Spleen (tissue), 11 donors: ENCODE measurements at regions not wholly inside any gene's neighbourhood (a gene's known extent, or its start where the extent isn't known, plus 50 kb on each side); places are given as distances from the start of the nearest gene placed in this dataset.

Experiments
- DNase-seq: peaks from one replicate; pipeline ENCODE4 v3.0.0-alpha.2; 2020
- H3K27ac ChIP-seq, 8 donors: fragments of 200-600 bp; sonication (generic) in 7 of 8; 1 replicate in 4 of 8; 2 replicates in 4 of 8; pipeline versions ENCODE4 v1.5.0 to v1.8.0; 2016 to 2021; ENCODE audit warnings: inconsistent platforms in 4 of 8, mild to moderate bottlenecking in 4 of 8, moderate library complexity in 1 of 8
- H3K27me3 ChIP-seq, 7 donors: fragments of 200-600 bp; sonication (generic) in 6 of 7; replicated peaks in 1 of 7; 1 replicate in 4 of 7; 2 replicates in 3 of 7; pipeline versions ENCODE4 v1.5.0 to v1.8.0; 2016 to 2021; ENCODE audit warnings: inconsistent platforms in 3 of 7, mild to moderate bottlenecking in 1 of 7
- H3K36me3 ChIP-seq, 6 donors: fragments of 200-600 bp; sonication (generic) in 5 of 6; 1 replicate in 4 of 6; 2 replicates in 2 of 6; pipeline versions ENCODE4 v1.5.0 to v1.8.0; 2016 to 2021; ENCODE audit warnings: inconsistent platforms in 2 of 6
- H3K4me1 ChIP-seq, 6 donors: fragments of 200-600 bp; sonication (generic) in 5 of 6; 1 replicate in 3 of 6; 2 replicates in 3 of 6; pipeline versions ENCODE4 v1.5.0 to v1.8.0; 2016 to 2021; ENCODE audit warnings: inconsistent platforms in 3 of 6
- H3K4me3 ChIP-seq, 8 donors: fragments of 200-600 bp; sonication (generic) in 7 of 8; 1 replicate in 4 of 8; 2 replicates in 4 of 8; pipeline versions ENCODE4 v1.5.0 to v1.8.0; 2016 to 2021; ENCODE audit warnings: inconsistent platforms in 4 of 8, mild to moderate bottlenecking in 4 of 8, moderate library complexity in 2 of 8
- H3K9me3 ChIP-seq, 8 donors: fragments of 200-600 bp; sonication (generic) in 7 of 8; 1 replicate in 4 of 8; 2 replicates in 4 of 8; pipeline versions ENCODE4 v1.5.0 to v1.8.0; 2016 to 2021; ENCODE audit warnings: inconsistent platforms in 4 of 8
- POLR2A ChIP-seq, 3 donors: fragments of 450-650 bp; IDR thresholded peaks; one replicate each; pipeline ENCODE4 v1.5.1; 2017; ENCODE audit warnings: antibody characterized with exemption in 3 of 3, mild to moderate bottlenecking in 1 of 3
- POLR2AphosphoS5 ChIP-seq, 3 donors: sonication (generic); formaldehyde crosslinking; IDR thresholded peaks; one replicate each; pipeline ENCODE4 v1.5.1; 2017; ENCODE audit warnings: antibody characterized with exemption in 3 of 3
- WGBS, 5 donors: extraction: QIAGEN DNeasy Blood & Tissue Kit in 3 of 5; methylation state at CpG; one replicate each; pipeline versions ENCODE4 v1.1.5 to v1.1.7; 2013 to 2018; 5-methylcytosine and 5-hydroxymethylcytosine counted together
- intact Hi-C: fragments of 100-400 bp; cut with DNase I; formaldehyde crosslinking; loops from one replicate; pipeline ENCODE4 v1.15.0; 2023; ENCODE audit warnings: low total_unique reads
- TF ChIP-seq, protein P1 (sequence below), 11 experiments: fragments of 200-600 bp in 7 of 11; fragments of 450-650 bp in 4 of 11; sonication (generic) in 4 of 11; IDR thresholded peaks in 8 of 11; conservative IDR thresholded peaks in 3 of 11; 1 replicate in 7 of 11; 2 replicates in 4 of 11; pipeline versions ENCODE4 v1.4.0 to v1.8.0; 2016 to 2021; ENCODE audit warnings: antibody characterized with exemption in 11 of 11, inconsistent platforms in 4 of 11, mild to moderate bottlenecking in 1 of 11
- donor health status: healthy with polysubstance abuse.
- donor health status: DM: no; HTN: no; CAD: no; lungs with moderate emphysema.
- donor health status: DM: no; HTN: no; CAD: no.
- donor health status: Bipolar disorder and iron deficiency.
- donor health status: healthy.
- donor health status: DM: no; HTN: no; CAD: no.
- donor health status: DM: yes; HTN: yes; CAD: no.

DNA sequence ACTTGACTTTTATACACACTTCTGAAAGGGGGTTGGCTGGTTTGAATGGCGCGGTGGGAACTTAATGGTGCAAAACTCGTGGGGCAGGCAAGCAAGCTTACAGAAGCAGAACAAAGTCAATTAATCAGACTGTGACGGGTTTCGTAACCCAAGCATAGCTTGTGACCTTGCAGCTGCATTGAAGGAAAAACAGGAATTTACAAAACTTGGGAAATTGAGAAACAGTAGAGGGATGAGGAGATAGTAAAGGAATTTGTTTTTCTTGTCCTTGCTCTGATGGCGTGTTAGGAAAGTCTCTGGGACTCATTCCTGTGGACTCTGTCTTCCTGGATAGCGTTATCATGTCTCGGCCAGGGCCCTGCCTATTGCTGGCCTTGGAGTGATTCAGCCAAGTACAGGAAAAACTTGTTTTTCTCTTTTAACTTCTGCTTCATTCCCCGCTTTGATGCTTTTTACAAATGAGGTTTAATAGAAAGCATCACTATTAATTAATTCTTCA, 220.0 kb upstream of the KCND2 start:
- no peak for DNase-seq
- intact Hi-C loops: no loop called here
- Histone ChIP-seq H3K4me1 (no peaks in the 10 kb centered on the region), H3K36me3 (no peaks in the 10 kb centered on the region), H3K9me3 (peaks cover 0 to 27% (median 3%) of the 10 kb centered on the region in 8 donors), H3K27ac (no peak overlapping the region), H3K4me3 (no peak overlapping the region), H3K27me3 (no peaks in the 10 kb centered on the region)
- WGBS, 5 donors: 57 to 66% (median 62%) methylated on average over 9 of the region's 9 CpGs
- TF ChIP-seq POLR2A (IDR thresholded peaks at IDR 0.05) (no peak), POLR2AphosphoS5 (IDR thresholded peaks at IDR 0.05) (no peak)
- TF ChIP-seq, protein P1, sequence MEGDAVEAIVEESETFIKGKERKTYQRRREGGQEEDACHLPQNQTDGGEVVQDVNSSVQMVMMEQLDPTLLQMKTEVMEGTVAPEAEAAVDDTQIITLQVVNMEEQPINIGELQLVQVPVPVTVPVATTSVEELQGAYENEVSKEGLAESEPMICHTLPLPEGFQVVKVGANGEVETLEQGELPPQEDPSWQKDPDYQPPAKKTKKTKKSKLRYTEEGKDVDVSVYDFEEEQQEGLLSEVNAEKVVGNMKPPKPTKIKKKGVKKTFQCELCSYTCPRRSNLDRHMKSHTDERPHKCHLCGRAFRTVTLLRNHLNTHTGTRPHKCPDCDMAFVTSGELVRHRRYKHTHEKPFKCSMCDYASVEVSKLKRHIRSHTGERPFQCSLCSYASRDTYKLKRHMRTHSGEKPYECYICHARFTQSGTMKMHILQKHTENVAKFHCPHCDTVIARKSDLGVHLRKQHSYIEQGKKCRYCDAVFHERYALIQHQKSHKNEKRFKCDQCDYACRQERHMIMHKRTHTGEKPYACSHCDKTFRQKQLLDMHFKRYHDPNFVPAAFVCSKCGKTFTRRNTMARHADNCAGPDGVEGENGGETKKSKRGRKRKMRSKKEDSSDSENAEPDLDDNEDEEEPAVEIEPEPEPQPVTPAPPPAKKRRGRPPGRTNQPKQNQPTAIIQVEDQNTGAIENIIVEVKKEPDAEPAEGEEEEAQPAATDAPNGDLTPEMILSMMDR (IDR thresholded peaks at IDR 0.05 in 8 of 11, conservative IDR thresholded peaks at IDR 0.05 in 3 of 11): no peak

DNA sequence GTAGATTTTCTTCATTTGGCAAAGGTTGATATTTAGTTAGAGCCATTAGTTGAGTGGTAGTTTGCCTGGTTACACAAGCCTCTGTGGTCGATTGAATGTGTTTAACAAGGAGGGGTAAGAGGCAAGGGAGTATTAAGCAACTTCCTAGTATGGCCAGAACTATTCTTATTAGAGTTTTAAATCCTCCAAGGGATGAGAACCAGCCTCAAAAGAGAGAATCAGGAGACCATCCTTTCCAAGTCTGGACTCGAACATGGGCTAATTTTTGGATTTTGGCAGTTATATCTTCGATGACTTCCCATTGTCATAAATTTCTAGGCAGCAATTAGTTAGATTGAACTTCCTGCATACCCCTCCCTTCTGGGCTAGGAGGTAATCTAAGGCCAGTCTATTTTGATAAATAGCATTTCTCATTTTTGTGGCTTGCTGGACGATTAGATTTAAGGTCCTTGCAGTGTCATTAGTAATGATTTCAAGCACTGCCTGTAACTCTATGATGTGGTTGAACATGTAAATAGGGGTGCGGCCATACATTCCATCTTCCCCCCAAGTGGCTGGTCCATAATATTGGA, 219.5 kb upstream of the KCND2 start:
- WGBS, 5 donors: 38 to 47% (median 40%) methylated on average over 5 of the region's 5 CpGs
- peaks cover 0 to 27% (median 3%) of the 10 kb centered on the region in 8 donors for H3K9me3 ChIP-seq
- no peak overlapping the region for H3K27ac ChIP-seq
- TF ChIP-seq, protein P1 (IDR thresholded peaks at IDR 0.05 in 8 of 11, conservative IDR thresholded peaks at IDR 0.05 in 3 of 11): no peak
- no peak for TF ChIP-seq POLR2A (IDR thresholded peaks at IDR 0.05)
- no peak for TF ChIP-seq POLR2AphosphoS5 (IDR thresholded peaks at IDR 0.05)
- no peaks in the 10 kb centered on the region for H3K27me3 ChIP-seq
- intact Hi-C loops: no loop called here
- H3K4me3 ChIP-seq: no peak overlapping the region
- no peaks in the 10 kb centered on the region for H3K4me1 ChIP-seq
- no peak for DNase-seq
- H3K36me3 ChIP-seq: no peaks in the 10 kb centered on the region

DNA sequence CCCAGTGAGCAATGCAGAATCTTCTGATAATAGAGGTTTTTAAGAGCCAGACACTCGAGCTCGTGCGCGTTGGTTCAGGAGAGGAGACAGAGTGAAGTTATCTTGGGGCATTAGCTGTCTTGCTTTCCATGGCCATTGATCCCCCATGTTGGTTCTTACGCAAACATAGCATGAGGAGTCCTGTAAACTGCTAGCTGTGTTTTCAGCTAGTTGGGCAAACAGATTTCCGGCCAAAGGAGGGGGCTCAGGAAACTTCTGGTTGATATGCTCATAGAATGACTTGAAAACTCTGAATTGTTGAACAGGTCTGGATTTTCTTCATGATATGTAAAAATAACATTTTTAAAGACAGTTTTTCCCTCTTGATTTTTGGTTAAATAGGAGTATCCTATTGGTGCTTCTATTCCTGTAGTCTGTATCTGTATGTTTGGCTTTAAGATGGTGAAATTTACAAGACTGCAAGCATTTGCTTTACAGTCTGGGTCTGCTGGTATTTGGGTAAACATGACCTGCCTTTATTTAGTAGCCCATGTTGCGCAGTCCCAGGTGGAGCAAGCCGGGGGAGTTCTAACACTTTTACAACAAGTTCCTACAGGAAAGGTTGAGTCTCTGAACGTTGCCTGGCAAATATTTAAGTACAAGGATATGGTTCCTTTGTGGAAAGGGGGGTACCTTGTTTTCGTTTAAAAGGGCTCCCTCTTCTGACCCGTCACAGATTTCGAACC, 218.4 kb upstream of the KCND2 start:
- 84 to 89% (median 87%) methylated on average over 12 of the region's 12 CpGs for WGBS, 5 donors
- Histone ChIP-seq H3K4me1 (no peaks in the 10 kb centered on the region), H3K27ac (no peak overlapping the region), H3K27me3 (no peaks in the 10 kb centered on the region), H3K36me3 (no peaks in the 10 kb centered on the region), H3K4me3 (no peak overlapping the region), H3K9me3 (peaks cover 0 to 34% (median 4%) of the 10 kb centered on the region in 8 donors)
- no peak for DNase-seq
- TF ChIP-seq, protein P1 (IDR thresholded peaks at IDR 0.05 in 8 of 11, conservative IDR thresholded peaks at IDR 0.05 in 3 of 11): no peak
- TF ChIP-seq POLR2A (IDR thresholded peaks at IDR 0.05) (no peak), POLR2AphosphoS5 (IDR thresholded peaks at IDR 0.05) (no peak)
- intact Hi-C loops: no loop called here

DNA sequence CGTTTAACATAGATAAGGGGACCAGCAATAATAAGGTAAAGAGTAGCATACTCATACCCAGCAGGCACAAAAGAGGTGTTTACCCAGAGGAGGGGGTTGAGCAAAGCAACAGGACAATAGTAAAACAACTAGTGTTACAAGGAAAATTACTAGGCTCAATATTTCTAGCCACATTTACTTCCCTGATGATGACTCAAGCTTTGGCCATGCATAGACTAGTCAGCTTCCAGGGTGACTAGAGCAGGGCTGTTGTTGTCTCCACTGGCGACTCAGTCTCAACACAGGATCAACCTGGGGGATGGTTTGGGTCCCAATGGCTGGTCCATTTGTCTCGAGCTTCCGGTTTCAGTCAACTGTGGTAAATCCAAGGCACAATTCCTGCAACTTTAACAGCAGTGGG, 217.7 kb upstream of the KCND2 start:
- no peak overlapping the region for H3K4me3 ChIP-seq
- intact Hi-C loops: no loop called here
- WGBS, 5 donors: 77 to 93% (median 85%) methylated on average over 4 of the region's 4 CpGs

More for the DNA sequence above, 217.7 kb upstream of the KCND2 start:
- TF ChIP-seq POLR2AphosphoS5 (IDR thresholded peaks at IDR 0.05): no peak
- Histone ChIP-seq H3K27ac (no peak overlapping the region), H3K27me3 (no peaks in the 10 kb centered on the region), H3K9me3 (peaks cover 0 to 34% (median 4%) of the 10 kb centered on the region in 8 donors), H3K4me1 (no peaks in the 10 kb centered on the region), H3K36me3 (no peaks in the 10 kb centered on the region)
- DNase-seq: no peak
